GM21381 (cell line): ENCODE measurements at regions not wholly inside any gene's neighbourhood (a gene's known extent, or its start where the extent isn't known, plus 50 kb on each side); places are given as distances from the start of the nearest gene placed in this dataset.

ENCODE experiments used
- ATAC-seq: cut with Tn5 transposase; IDR thresholded peaks from one replicate; pipeline ENCODE4 v1.9.1; 2021; ENCODE audit warnings: mild to moderate bottlenecking, moderate library complexity; ENCODE audit not compliant: unreplicated experiment

DNA sequence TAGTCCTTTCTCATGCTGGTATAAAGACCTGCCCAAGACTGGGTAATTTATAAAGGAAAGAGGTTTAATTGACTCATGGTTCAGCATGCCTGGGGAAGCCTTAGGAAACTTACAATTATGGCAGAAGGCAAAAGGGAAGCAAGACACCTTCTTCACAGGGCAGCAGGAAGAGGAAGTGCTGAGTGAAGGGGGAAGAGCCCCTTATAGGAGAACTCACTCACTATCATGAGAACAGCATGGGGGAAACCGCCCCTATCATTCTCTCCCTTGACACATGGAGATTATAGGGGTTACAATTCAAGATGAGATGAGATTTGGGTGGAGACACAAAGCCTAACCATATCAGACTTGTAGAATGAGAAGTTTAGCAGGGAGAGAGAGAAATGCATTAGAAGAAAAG is 373.3 kb upstream of the DIAPH2 start:
- ATAC-seq = no peak

DNA sequence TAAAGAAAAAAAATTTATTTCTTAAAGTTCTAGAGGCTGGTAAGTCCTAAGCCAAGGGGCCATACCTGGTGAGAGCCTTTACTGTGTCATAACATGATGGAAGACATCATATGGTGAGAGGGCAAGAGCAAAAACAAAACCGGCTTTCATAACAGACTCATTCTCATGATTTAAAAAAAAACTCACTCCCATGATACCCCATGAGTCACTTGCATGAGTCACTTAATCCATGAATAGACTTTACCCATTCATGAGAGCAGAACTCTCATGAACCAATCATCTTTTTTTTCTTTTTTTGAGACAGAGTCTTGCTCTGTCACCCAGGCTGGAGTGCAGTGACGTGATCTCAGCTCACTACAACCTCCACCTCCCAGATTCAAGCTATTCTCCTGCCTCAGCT is 369.7 kb upstream of the DIAPH2 start:
- no peak for ATAC-seq

DNA sequence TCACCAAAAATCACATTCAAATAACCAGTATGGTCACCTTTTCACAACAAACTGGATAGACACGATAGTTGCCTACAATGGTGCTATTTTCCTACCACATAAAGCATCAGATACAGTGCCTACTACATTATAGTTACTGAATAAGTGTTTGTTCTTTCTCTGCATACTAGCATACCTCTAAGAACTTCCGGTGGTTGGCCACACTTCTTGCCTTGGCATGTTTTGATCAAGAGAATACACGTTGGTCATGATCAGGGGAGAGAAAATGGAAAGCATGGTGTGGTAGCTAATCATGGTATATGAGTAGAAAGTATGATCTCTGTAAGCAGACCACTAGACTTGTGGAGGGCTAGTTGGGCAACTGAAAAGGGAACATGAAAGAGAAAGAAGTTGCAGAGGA is 322.8 kb upstream of the DIAPH2 start:
- ATAC-seq = no peak

DNA sequence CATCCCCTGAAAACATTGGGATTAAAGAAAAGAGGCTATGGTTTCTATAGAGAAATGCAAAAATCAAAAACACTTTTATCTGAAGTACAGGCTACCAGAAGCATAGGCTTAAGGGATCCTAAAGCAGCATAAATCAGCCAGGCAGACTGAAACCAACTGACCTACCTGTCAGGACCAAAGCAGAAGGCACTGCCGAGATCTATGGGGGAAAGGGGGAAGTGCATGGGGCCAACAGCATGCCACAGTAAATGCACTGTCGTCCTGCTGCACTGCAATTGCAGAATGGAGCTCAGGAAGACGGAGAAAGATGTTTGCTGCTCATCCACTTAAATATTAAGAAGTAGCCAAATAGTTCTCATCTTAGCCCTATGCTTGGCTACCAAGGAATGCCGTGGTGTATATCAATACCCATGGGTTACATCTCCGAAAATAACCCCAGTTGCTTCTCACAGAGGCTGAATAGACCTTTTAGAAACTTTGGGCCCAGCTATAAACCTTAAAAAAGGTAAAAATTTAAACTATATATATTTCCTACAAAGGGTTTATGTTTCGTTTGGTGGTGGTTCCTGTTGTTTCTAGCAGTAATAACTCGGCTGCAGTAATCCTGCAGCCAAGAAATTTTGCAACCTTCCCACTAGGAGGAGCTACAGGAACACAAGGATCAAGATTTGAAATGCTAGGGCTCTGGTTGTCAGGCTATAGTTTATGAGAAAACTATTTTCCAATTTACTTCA is 312.2 kb upstream of the DIAPH2 start:
- ATAC-seq = no peak

DNA sequence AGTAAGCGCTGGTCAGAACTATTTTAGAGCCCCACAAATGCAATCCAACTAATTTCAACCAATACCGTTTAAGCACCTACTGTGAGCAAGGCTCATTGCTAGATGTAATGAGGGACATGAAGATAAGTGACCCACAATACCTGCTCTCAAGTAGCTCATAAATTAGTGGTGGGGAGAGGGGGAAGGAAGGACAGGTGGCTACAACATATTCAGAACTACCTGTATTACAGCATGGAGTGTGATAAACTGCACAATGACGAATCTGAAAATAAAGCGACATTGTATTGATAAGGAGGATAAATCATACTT is 311.6 kb upstream of the DIAPH2 start:
- no peak for ATAC-seq

DNA sequence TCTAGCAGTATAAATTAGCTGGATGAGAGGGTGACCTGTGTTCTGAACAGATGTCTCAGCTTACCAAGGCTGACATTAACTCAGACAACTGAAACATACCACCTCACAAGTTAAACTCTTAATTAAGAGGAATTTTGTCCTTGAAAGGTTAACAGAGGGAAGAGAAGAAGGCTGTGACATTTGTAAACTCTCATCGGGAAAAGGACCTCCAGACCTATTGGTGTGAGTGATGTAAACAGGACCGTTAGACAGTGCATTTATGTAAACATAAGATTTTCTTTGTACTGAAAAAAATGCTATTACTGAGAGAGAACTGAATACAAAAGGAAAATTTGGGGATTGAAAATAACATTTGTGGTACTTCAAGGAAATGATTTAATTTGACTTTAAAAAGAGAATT is 308.4 kb upstream of the DIAPH2 start:
- ATAC-seq = no peak

DNA sequence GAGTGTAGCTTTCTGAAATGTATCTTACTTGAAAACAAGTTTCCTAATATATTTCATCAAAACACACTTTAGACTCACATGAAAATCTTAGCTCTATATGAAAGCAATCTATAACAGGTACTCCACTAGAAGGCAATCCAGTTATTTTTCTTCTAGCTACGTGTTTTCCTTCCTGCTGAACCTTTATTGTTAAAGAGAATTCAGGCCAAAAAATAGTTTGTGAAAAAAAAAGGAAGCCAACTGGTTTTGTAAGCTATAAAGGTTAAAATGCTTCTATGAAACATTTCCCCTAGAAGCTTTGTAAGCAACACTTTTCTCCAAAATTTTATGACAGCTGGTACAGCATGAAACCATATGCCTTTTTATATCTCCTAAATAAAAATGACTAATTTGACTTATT is 304.7 kb upstream of the DIAPH2 start:
- no peak for ATAC-seq

DNA sequence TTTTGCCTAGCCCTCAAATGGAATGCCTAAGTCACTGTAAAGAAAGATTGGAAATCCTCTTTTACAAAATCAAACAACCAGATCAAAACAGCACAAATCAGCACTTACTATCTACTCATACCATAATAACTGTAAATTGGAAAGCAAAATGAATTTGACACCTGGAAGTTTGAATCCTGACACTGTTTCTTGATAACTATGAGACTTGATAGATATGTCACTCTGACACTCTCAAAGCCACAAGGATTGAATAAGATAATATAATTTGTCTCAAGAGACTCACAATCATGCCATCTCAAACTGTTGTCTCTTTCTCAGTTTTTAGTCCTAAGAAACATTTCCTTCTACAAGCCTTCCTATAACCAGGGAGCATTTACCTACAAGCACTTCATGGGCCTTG is 302.6 kb upstream of the DIAPH2 start:
- ATAC-seq = no peak

DNA sequence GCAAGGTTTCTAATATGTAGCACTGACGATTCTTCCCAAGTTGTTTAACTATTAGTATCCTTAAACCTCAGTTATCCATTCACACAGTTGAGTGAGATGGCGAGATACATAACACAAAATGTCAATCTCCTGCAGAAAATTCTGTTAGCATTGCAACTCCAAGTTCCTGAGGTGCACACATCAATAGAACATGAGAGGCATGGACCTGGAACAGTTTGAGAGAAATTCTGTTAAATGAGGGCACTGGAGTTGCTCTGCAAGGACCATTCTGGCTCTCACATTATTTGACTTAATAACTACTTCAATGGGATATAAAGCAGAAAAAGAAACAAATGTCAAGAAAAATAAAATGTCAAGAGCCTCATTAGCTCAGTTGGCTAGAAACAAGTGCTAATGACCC is 301.2 kb upstream of the DIAPH2 start:
- no peak for ATAC-seq

DNA sequence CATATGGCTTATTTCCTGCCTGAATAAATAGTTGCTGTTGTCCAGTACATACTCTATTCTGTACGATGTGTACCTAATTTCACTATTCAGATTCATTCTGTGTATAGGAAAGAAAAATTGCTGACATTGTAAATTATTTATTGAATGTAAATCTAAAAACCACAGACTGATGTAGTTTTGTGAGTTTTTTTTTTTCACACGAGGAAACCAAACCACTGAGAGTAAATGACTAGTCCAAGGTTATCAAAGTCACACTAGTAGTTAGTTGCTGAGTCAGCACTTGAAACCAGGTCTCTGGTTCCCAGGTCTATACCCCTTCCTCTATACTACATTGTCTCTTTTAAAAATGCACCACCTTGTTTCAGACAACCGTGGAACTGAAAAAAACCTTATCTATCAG is 298.3 kb upstream of the DIAPH2 start:
- ATAC-seq = no peak

DNA sequence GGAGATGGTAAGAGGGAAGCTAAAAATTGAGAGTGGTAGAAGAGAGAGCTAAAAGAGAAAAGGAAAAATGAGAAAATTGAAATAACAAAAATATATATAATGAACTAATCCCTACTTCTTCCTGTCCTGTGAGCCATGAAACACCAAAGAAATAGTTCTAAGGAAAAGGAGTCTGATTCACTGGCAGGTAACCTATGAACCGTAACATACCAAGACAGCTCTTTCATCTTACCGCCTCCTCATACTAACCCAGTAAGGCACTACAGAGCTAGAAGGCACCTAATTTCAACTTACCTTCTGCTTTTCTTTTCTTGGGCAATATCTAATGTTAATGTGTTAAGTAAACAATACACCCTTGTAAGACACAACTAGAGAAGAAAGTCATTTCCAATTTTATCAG is 297.7 kb upstream of the DIAPH2 start:
- ATAC-seq = no peak

DNA sequence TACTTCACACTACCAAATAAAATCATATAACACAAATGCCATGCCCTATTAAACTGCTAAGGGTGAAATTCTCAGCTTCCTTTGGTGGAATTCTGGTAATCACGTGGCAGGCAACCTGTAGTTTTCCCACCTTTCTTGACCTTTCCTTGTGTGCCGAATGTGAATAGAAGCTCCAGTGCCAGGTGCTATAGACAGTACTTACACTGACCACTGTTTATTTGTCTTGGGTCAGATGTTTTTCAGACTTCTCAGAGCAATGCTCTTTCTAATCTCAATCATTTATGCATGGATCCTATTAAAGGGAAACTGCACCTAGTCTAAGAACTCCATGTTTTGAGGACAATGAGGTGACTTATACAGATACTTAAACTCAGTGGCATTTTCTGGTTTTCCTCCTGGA is 296.8 kb upstream of the DIAPH2 start:
- ATAC-seq = no peak

DNA sequence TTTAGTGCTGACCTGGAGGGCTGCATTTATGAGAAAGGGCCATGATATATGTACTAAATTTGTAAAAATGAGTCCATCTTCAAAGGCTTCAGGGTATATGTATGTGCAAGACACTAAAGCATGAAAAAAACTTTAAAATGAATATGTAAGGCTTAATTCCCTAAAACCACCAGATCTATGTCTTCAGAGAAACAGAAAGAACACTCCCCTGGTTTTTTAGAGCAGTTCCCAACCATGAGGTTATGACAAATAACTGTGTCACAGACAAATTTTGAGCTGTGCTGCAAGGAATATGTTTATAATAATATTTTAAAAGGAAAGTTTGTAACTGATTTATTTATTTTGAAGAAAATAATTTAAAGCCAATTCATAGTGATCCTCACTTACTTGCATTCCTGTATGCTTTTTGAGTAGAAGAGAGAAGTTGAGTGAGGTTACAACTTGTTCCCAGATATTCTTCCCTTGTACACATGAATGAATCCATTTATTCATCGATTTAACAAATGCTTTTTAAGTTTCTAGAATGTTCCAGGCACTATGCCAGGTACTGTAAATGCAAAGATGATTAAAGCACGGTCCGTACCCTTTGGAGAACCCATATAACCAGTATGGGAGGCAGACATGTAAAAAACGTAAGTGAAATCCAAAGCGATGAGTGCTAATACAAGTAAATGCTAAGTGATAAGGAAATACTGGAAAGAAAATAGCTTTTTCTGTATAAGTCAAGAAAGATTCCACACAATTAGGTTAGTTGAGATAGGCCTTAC is 295.2 kb upstream of the DIAPH2 start:
- ATAC-seq = no peak

DNA sequence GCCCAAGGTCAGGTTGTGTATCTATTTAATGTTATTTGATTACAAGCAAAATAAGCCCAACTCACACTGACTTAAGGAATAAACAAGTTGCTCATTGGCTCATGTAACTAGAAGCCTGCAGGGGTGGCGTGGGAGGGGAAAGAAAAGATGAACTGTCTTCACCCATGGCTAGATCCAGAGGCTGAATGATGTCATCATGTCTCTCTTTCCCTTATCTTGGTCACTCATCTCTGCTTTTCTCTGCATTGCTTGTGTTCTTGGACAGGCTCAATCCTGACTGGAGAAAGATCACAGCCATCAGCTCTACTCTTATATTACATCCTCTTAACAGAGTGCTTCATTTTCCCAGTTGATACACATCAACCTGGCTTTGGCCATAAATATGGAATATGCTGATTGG is 290.0 kb upstream of the DIAPH2 start:
- no peak for ATAC-seq

DNA sequence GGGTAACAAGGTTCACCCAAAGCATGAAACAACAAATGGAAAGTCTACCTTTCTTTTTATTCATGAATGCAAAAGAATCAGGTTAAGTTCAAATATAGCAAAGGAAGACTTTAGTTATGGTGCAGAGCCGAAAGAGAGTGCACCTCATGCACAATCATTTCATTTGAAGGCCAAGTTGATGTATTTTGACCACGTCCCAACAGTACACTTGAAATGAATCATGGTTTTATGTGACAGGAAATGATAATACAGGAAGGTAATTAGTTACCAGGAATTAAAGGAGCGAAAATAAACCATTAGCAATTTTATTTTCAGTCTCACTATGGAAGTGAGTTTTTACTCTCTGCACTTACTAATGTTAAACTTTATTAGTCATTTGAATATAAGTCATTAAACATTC is 281.2 kb upstream of the DIAPH2 start:
- ATAC-seq = no peak

DNA sequence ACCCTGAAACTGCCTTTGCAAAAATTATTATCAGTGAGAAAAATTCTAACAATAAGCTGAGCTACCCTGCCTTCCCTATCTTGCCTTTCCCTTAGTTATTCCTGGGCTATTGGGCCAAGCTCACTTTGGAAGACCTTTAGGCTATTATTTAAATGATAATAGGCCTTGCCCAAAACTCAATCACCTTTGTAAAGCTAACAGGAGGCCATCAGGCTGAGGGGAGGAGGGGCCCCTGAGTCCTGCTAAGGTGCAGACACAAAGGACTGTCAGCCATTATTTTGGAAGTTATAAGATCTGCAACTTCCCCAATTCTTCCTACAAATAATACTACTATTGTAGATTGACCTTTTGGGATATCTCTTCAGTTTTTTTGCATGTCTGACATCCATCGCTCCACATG is 278.8 kb upstream of the DIAPH2 start:
- no peak for ATAC-seq

DNA sequence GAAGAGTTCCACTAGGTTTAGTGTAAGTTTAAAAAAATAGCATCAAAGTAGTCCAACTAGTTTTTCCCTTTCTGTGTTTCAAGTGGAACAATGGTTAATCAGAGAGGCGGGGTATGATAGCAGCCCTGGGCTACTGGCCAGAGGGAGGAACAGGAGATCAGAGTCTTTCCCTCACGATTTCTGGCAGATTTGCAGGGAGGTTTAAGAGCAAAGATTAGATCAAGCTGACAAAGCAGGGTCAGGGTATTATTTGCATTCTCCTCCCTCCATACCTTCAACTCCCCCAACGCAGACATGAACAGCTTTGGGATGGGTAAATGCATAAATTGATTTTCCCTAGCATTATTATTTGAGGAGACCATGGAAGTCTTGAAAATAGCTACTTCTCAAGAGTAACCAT is 277.6 kb upstream of the DIAPH2 start:
- no peak for ATAC-seq

DNA sequence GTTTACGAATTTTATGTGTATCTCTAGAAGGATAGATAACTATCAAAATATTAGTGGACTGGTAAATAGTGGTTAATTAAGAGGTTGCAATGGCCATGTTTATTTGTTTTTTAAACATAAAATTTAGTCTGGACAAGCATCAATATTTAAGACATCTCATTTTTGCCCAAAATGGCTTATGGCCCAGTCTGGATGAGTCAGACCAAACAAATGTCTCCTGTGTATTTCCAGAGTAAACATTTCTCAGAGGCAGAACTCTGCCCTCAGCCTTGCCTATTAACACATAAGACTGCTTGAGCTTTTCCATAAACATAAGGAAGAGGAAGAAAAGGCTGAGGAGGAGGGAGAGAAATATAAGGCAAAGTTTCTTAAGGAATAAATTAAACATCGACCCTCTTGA is 277.1 kb upstream of the DIAPH2 start:
- no peak for ATAC-seq

DNA sequence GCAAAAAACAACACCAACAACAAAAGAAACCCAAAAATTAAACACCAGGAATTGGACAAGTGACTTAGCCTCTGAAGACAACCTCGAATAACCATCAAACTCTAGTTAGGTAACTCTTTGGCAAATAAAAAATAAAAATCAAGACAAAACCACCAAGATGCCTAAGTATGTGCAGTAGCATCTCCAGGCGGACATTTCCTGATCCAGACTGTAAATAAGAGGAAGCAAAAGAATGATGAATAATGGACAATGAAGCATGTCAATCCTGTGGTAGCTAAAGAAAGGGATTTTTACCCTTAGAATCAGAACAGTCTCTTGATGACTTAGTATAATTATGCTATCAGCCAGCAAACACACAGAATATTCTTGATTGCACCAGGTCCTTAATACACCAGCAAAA is 276.7 kb upstream of the DIAPH2 start:
- ATAC-seq = no peak

DNA sequence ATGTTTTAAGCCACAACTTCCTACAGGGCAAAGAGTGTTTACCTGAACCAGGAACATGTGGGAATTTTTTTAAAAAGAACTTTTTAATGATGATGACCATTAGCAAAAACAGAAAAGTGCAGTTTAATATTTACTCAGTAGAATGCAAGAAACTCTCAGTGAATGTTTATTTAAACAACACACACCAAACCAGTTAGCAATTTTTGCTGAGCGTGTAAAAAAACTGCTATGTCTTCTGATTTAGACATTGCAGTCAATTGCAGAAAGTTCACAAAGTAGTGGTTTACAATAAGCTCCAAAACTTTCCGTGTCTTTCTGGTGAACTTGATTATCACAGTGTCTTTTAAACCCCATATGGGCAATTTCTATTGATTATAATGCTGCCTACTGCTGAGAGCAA is 273.7 kb upstream of the DIAPH2 start:
- no peak for ATAC-seq

DNA sequence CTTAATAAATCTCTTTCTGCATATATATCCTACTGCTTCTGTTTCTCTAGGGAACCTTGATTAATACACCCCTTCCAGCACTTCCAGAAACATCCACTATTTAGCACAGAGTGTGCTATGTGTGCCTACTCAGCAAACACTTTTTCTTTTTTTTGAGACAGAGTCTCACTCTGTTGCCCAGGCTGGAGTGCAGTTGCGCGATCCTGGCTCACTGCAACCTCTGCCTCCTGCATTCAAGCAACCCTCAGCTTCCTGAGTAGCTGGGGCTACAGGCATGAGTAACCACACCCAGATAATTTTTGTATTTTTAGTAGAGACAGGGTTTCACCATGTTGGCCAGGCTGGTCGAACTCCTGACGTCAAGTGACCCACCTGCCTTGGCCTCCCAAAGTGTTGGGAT is 266.9 kb upstream of the DIAPH2 start:
- no peak for ATAC-seq

DNA sequence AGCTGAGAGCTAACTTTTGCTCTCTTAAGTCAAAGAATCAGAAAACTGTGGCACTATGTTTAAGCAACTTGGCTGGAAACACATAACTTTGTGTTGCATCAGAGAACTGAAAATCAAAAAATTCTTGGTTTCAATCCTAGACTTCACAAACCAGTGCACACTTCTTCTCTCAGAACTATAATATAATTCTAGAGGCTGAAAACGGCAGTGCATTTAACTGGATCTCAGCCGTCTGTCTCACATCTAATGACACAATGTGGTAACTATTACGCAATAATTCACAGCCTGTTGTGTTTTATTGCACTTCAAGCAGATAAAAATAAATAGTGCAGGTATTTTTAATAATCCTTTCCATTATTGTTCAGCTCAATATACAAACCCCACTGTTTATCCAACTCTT is 260.6 kb upstream of the DIAPH2 start:
- ATAC-seq = no peak

DNA sequence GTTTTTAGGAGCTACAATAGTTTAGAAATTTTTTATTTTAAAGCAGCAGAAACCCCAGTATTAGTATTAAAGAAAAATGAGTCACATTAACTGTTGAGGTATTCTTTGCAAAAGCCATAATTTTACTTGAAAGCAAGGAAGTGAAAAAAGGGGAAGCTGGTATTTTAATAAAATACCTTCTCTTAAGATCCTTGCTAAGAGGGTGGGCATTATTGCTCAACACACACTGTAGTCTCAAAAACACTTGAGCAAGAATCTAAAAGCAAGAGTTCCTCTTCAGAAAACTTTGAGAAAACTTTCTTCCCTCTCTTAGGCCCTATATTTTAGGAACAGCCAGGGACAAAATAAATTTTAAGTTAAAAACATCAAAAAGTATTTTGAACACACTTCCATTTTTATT is 259.4 kb upstream of the DIAPH2 start:
- ATAC-seq = no peak
